RWPE2 (cell line): ENCODE measurements at regions not wholly inside any gene's neighbourhood (a gene's known extent, or its start where the extent isn't known, plus 50 kb on each side); places are given as distances from the start of the nearest gene placed in this dataset.
A peak's percentile ranks its signal among the peaks of the same experiment; 100 is the strongest.

ENCODE experiments used
- ATAC-seq: fragments of 200-7000 bp; cut with Tn5 transposase; 3 replicates; pipeline ENCODE4 v1.9.1; 2021; ENCODE audit warnings: low read depth
- DNase-seq: peaks from one replicate; pipeline ENCODE4 v3.0.0-alpha.2; 2020; ENCODE audit warnings: low spot score
- H3K27ac ChIP-seq: fragments of 450-650 bp; 2 replicates; pipeline ENCODE4 v1.5.1; 2017; ENCODE audit warnings: mild to moderate bottlenecking; ENCODE audit not compliant: poor library complexity, severe bottlenecking
- H3K27me3 ChIP-seq: fragments of 250-450 bp; sonication (Bioruptor Pico); 2 replicates; pipeline ENCODE4 v1.5.1; 2021; ENCODE audit warnings: mild to moderate bottlenecking, moderate library complexity; ENCODE audit not compliant: insufficient read depth, poor library complexity, severe bottlenecking
- H3K36me3 ChIP-seq: fragments of 250-450 bp; sonication (Bioruptor Pico); 2 replicates; pipeline ENCODE4 v1.5.1; 2020; ENCODE audit warnings: low read depth, mild to moderate bottlenecking, moderate library complexity
- H3K4me1 ChIP-seq: fragments of 250-450 bp; sonication (Bioruptor Pico); 2 replicates; pipeline ENCODE4 v1.5.1; 2021; ENCODE audit warnings: mild to moderate bottlenecking, moderate library complexity; ENCODE audit not compliant: insufficient read depth, poor library complexity, severe bottlenecking
- H3K4me3 ChIP-seq: fragments of 250-450 bp; sonication (Bioruptor Pico); 2 replicates; pipeline ENCODE4 v1.5.1; 2021; ENCODE audit warnings: mild to moderate bottlenecking, moderate library complexity; ENCODE audit not compliant: severe bottlenecking
- H3K9me3 ChIP-seq: fragments of 250-450 bp; sonication (Bioruptor Pico); 2 replicates; pipeline ENCODE4 v1.5.1; 2021; ENCODE audit warnings: mild to moderate bottlenecking, moderate library complexity; ENCODE audit not compliant: severe bottlenecking
- TF ChIP-seq, protein P1 (sequence below): fragments of 450-650 bp; IDR thresholded peaks from one replicate; pipeline ENCODE4 v1.5.1; 2017; ENCODE audit warnings: mild to moderate bottlenecking, moderate library complexity; ENCODE audit not compliant: poor library complexity, severe bottlenecking

DNA sequence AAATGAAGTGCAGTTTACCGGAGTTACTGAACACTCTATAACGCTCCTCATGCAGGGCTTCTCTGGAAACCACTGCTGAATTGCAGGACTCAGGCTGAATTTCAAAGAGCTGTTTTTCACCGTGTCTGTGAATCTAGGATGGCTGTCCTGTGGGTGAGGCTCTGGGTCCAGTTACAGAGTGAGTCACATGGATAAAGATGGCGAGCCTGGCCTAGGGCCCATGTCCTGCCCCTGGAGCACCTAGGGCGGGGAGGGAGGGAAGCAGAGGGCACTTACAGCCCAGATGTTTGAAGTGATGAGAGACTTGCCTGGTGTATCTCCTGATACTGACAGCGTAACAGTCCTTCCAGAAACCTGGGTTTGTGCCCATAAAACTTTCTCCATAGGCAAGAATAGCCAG, 583.0 kb downstream of the IRS1 start:
- peak overlapping the region; percentile 89 for H3K27ac ChIP-seq
- peaks cover 27% of the 10 kb centered on the region for H3K4me1 ChIP-seq
- DNase-seq (no peak), ATAC-seq (no peak)
- no peaks in the 10 kb centered on the region for H3K27me3 ChIP-seq
- TF ChIP-seq, protein P1, sequence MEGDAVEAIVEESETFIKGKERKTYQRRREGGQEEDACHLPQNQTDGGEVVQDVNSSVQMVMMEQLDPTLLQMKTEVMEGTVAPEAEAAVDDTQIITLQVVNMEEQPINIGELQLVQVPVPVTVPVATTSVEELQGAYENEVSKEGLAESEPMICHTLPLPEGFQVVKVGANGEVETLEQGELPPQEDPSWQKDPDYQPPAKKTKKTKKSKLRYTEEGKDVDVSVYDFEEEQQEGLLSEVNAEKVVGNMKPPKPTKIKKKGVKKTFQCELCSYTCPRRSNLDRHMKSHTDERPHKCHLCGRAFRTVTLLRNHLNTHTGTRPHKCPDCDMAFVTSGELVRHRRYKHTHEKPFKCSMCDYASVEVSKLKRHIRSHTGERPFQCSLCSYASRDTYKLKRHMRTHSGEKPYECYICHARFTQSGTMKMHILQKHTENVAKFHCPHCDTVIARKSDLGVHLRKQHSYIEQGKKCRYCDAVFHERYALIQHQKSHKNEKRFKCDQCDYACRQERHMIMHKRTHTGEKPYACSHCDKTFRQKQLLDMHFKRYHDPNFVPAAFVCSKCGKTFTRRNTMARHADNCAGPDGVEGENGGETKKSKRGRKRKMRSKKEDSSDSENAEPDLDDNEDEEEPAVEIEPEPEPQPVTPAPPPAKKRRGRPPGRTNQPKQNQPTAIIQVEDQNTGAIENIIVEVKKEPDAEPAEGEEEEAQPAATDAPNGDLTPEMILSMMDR: no peak
- no peaks in the 10 kb centered on the region for H3K36me3 ChIP-seq
- no peak overlapping the region for H3K4me3 ChIP-seq
- H3K9me3 ChIP-seq: no peaks in the 10 kb centered on the region

DNA sequence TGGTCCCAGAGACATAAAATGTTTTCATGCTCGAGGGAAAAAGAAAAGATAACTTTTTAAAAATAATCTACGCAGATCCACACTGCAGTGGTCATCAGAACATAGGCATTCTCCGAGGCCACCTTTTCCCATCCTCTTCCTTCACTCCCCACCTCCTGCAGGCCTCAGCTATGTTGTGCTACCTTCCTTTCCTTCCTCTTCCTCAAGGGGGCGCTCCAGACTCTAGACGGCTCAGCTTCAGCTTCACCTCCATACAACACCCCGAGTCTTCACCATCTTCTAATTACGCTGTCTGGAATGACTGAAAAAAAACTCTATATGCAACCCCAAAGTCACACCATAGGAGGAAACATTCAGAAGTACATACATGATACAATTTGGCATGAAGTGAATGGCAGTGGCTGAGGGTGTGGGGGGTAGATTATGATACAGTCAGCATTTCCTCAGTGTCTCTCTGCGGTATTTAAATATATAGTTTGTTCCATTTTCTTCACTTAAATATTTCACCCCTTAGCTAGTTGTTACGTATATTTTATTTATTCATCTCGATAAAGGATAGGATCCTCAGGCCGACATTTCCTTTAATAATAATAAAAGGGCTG, 583.6 kb downstream of the IRS1 start:
- DNase-seq: no peak
- peaks cover 33% of the 10 kb centered on the region for H3K4me1 ChIP-seq
- no peak overlapping the region for H3K4me3 ChIP-seq

DNA sequence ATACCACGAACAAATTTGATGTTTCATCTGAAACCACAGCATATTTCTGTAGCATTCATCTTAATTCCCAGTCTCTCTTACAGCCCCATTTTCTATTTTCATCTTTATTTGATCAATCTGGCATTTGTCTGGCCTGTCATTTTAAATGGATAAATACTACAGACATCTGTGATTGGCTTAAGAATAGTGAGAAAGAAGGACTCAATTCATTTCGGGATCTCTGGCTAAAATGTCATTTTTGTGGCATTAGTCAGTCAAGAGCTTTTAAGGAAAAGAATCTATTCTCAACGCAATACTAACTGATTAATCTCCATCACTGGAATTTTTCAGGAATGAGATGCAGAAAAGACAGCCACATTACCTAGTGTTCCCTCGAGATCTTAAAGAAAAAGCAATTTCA, 585.9 kb downstream of the IRS1 start:
- H3K4me1 ChIP-seq: peaks cover 47% of the 10 kb centered on the region
- no peak overlapping the region for H3K4me3 ChIP-seq
- H3K27me3 ChIP-seq: no peaks in the 10 kb centered on the region
- DNase-seq (no peak), ATAC-seq (peak; percentile 73)
- TF ChIP-seq, protein P1: no peak
- H3K27ac ChIP-seq: peak overlapping the region; percentile 89
- no peaks in the 10 kb centered on the region for H3K36me3 ChIP-seq
- H3K9me3 ChIP-seq: no peaks in the 10 kb centered on the region

More for the DNA sequence above, 583.6 kb downstream of the IRS1 start:
- TF ChIP-seq, protein P1: peak; percentile 66
- peak; percentile 33; the same call in 1 of the 3 replicates for ATAC-seq
- H3K27ac ChIP-seq: peak overlapping the region; percentile 89
- H3K9me3 ChIP-seq: no peaks in the 10 kb centered on the region
- no peaks in the 10 kb centered on the region for H3K27me3 ChIP-seq
- no peaks in the 10 kb centered on the region for H3K36me3 ChIP-seq

DNA sequence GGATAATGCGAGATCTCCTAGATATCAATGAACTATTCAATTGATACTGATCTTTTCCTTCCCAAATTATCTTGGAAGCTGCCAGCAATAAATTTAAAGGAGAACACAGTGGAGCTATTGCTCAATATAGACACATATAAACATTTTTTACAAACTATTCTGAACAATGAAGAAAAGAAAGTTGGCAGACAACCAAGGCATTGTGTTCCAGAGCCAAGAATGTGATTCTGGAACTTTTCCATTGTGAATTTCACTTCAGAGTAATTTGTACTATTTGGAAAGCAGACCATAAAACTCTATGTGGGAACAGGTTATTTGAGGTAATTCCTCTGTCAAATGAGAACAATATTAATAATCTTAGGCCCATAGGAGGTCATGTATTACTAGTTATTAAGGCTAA, 588.2 kb downstream of the IRS1 start:
- no peaks in the 10 kb centered on the region for H3K9me3 ChIP-seq
- TF ChIP-seq, protein P1: no peak
- peaks cover 47% of the 10 kb centered on the region for H3K4me1 ChIP-seq
- H3K27me3 ChIP-seq: no peaks in the 10 kb centered on the region
- no peaks in the 10 kb centered on the region for H3K36me3 ChIP-seq
- ATAC-seq (peak; percentile 59), DNase-seq (no peak)
- H3K4me3 ChIP-seq: no peak overlapping the region
- H3K27ac ChIP-seq: peak overlapping the region; percentile 89

DNA sequence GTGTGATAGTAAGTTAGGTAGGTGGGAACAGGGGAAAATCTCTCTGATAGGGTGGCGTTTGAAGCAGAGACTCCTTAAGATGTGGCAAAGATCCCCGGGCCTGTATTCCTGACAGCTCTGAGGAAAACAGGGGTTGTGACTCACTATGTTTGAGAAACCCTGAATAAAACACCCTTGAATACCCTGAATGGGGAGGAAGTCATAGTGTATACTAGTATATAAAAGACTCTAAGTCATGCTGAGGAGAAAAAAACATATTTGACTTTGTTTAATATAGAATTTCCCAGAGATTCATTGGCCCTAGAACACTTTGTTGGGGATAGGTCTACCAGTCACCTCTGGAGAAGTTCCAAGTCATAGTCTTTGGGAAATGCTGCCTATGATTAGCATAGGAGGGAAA, 590.9 kb downstream of the IRS1 start:
- peak overlapping the region; percentile 89 for H3K27ac ChIP-seq
- ATAC-seq: peak; percentile 51; the same call in 1 of the 3 replicates

More for the DNA sequence above, 590.9 kb downstream of the IRS1 start:
- H3K36me3 ChIP-seq: no peaks in the 10 kb centered on the region; the same call in 1 of the 2 replicates
- no peaks in the 10 kb centered on the region for H3K9me3 ChIP-seq
- H3K4me1 ChIP-seq: peaks cover 39% of the 10 kb centered on the region
- no peak overlapping the region for H3K4me3 ChIP-seq
- TF ChIP-seq, protein P1: no peak
- DNase-seq: no peak
- H3K27me3 ChIP-seq: no peaks in the 10 kb centered on the region
